SJSA1 (cell line): ENCODE measurements at regions not wholly inside any gene's neighbourhood (a gene's known extent, or its start where the extent isn't known, plus 50 kb on each side); places are given as distances from the start of the nearest gene placed in this dataset.
"Not testable (repeated sequence)": the region's sequence is repeated elsewhere in the genome, so short reads cannot be mapped to it uniquely, and the experiment has no call there.

Experiments used
- DNase-seq, 2 experiments: peaks; one replicate each; pipeline ENCODE4 v3.0.0-alpha.2; 2015 to 2020; ENCODE audit warnings: low spot score in 2 of 2, low read depth in 1 of 2
- H3K27ac ChIP-seq: fragments of 250-450 bp; sonication (Bioruptor Pico); 2 replicates; pipeline ENCODE4 v1.5.1; 2020; ENCODE audit warnings: mild to moderate bottlenecking, moderate library complexity
- H3K27me3 ChIP-seq: fragments of 250-450 bp; sonication (Bioruptor Pico); replicated peaks from 2 replicates; pipeline ENCODE4 v1.5.1; 2020; ENCODE audit warnings: mild to moderate bottlenecking, moderate library complexity
- H3K36me3 ChIP-seq: fragments of 250-450 bp; sonication (Bioruptor Pico); 2 replicates; pipeline ENCODE4 v1.5.1; 2020; ENCODE audit warnings: mild to moderate bottlenecking
- H3K4me1 ChIP-seq: fragments of 250-450 bp; sonication (Bioruptor Pico); replicated peaks from 2 replicates; pipeline ENCODE4 v1.6.1; 2021; ENCODE audit warnings: mild to moderate bottlenecking
- H3K4me3 ChIP-seq: fragments of 250-450 bp; sonication (Bioruptor Pico); 2 replicates; pipeline ENCODE4 v1.5.1; 2020; ENCODE audit warnings: mild to moderate bottlenecking
- H3K9me3 ChIP-seq: fragments of 250-450 bp; sonication (Bioruptor Pico); replicated peaks from 2 replicates; pipeline ENCODE4 v1.5.1; 2020; ENCODE audit warnings: mild to moderate bottlenecking

GRCh38 chr16:29300541-29301535, 105.7 kb downstream of the NPIPB11 start:
- not testable (repeated sequence) for H3K4me1 ChIP-seq, DNase-seq, H3K27me3 ChIP-seq, H3K9me3 ChIP-seq, H3K27ac ChIP-seq, H3K4me3 ChIP-seq, H3K36me3 ChIP-seq

GRCh38 chr16:29300030-29300491, 106.5 kb downstream of the NPIPB11 start:
- H3K27me3 ChIP-seq, H3K4me1 ChIP-seq, DNase-seq, H3K4me3 ChIP-seq, H3K36me3 ChIP-seq, H3K9me3 ChIP-seq, H3K27ac ChIP-seq: not testable (repeated sequence)

- H3K9me3 ChIP-seq, H3K27ac ChIP-seq, H3K27me3 ChIP-seq, H3K4me1 ChIP-seq, H3K36me3 ChIP-seq, DNase-seq, H3K4me3 ChIP-seq: not testable (repeated sequence)
Observed at GRCh38 chr16:29298997-29299396, 107.5 kb downstream of the NPIPB11 start.

GRCh38 chr16:29298307-29298706, 108.2 kb downstream of the NPIPB11 start:
- H3K4me1 ChIP-seq, H3K9me3 ChIP-seq, H3K27me3 ChIP-seq, H3K4me3 ChIP-seq, H3K36me3 ChIP-seq, DNase-seq, H3K27ac ChIP-seq: not testable (repeated sequence)

- H3K4me1 ChIP-seq, H3K27ac ChIP-seq, H3K27me3 ChIP-seq, H3K4me3 ChIP-seq, H3K36me3 ChIP-seq, DNase-seq, H3K9me3 ChIP-seq: not testable (repeated sequence)
Observed at GRCh38 chr16:29297809-29298177, 108.7 kb downstream of the NPIPB11 start.

GRCh38 chr16:29297144-29297808, 109.2 kb downstream of the NPIPB11 start:
- H3K36me3 ChIP-seq, H3K27ac ChIP-seq, H3K4me3 ChIP-seq, H3K4me1 ChIP-seq, H3K9me3 ChIP-seq, DNase-seq, H3K27me3 ChIP-seq: not testable (repeated sequence)

- H3K4me1 ChIP-seq, H3K9me3 ChIP-seq, H3K27me3 ChIP-seq, H3K36me3 ChIP-seq, H3K4me3 ChIP-seq, H3K27ac ChIP-seq, DNase-seq: not testable (repeated sequence)
Observed at GRCh38 chr16:29296176-29296575, 110.3 kb downstream of the NPIPB11 start.

GRCh38 chr16:29294951-29295795, 111.3 kb downstream of the NPIPB11 start:
- not testable (repeated sequence) for H3K27ac ChIP-seq, H3K36me3 ChIP-seq, H3K27me3 ChIP-seq, DNase-seq, H3K9me3 ChIP-seq, H3K4me3 ChIP-seq
- peaks cover 13% of the 10 kb centered on the region for H3K4me1 ChIP-seq

GRCh38 chr16:29294400-29294933, 112.0 kb downstream of the NPIPB11 start:
- H3K4me3 ChIP-seq, DNase-seq, H3K9me3 ChIP-seq, H3K27me3 ChIP-seq, H3K27ac ChIP-seq, H3K36me3 ChIP-seq: not testable (repeated sequence)
- H3K4me1 ChIP-seq = peaks cover 13% of the 10 kb centered on the region

GRCh38 chr16:29293545-29293944, 113.0 kb downstream of the NPIPB11 start:
- not testable (repeated sequence) for DNase-seq, H3K9me3 ChIP-seq, H3K36me3 ChIP-seq, H3K4me3 ChIP-seq, H3K27me3 ChIP-seq, H3K27ac ChIP-seq
- peaks cover 20% of the 10 kb centered on the region for H3K4me1 ChIP-seq

GRCh38 chr16:29292952-29293471, 113.5 kb downstream of the NPIPB11 start:
- DNase-seq, H3K4me3 ChIP-seq, H3K9me3 ChIP-seq, H3K36me3 ChIP-seq, H3K27ac ChIP-seq, H3K27me3 ChIP-seq: not testable (repeated sequence)
- peaks cover 25% of the 10 kb centered on the region for H3K4me1 ChIP-seq

GRCh38 chr16:29291329-29292271, 114.9 kb downstream of the NPIPB11 start:
- H3K4me3 ChIP-seq, H3K36me3 ChIP-seq, H3K27ac ChIP-seq, DNase-seq, H3K9me3 ChIP-seq, H3K27me3 ChIP-seq: not testable (repeated sequence)
- H3K4me1 ChIP-seq = peaks cover 25% of the 10 kb centered on the region
